GM12878 (cell line): ENCODE measurements at regions not wholly inside any gene's neighbourhood (a gene's known extent, or its start where the extent isn't known, plus 50 kb on each side); places are given as distances from the start of the nearest gene placed in this dataset.

Source experiments
- ATAC-seq: fragments of 200-7000 bp; cut with Tn5 transposase; 3 replicates; pipeline ENCODE4 v1.9.1; 2020; ENCODE audit warnings: mild to moderate bottlenecking, moderate library complexity
- BruUV-seq: library from RNA; stranded (reverse); fragments of 400-500 nt; replicated peaks from 2 replicates; lab custom pipeline; 2021; lab: Mats Ljungman, UMichigan
- CTCF ChIA-PET: fragments of 300-600 bp; sonication (Branson Sonifier 250); formaldehyde crosslinking; extraction: SDS; loops from one replicate; lab custom pipeline; 2021; ENCODE audit warnings: inconsistent platforms; lab: Yijun Ruan, JAX
- POLR2A ChIA-PET: fragments of 350-600 bp; formaldehyde crosslinking; extraction: SDS; loops from one replicate; lab custom pipeline; 2021; ENCODE audit warnings: inconsistent platforms; lab: Charles Lee
- RAD21 ChIA-PET: fragments of 300-600 bp; sonication (Branson Sonifier 250); formaldehyde crosslinking; loops from one replicate; lab custom pipeline; 2023; ENCODE audit warnings: antibody characterized with exemption; ENCODE audit not compliant: unreplicated experiment; lab: Charles Lee
- SMC1A ChIA-PET: fragments of 300-600 bp; sonication (Branson Sonifier 250); formaldehyde crosslinking; loops from one replicate; lab custom pipeline; 2023; ENCODE audit not compliant: unreplicated experiment, uncharacterized antibody; lab: Charles Lee
- DNase-seq: peaks from one replicate; pipeline ENCODE4 v3.0.0-alpha.2; 2011; ENCODE audit warnings: low read depth, low spot score
- FAIRE-seq: peaks from 3 replicates; lab custom pipeline; 2011; peaks lifted over from hg19 to GRCh38; lab: Jason Lieb, UNC
- H2AFZ ChIP-seq: 2 replicates; pipeline ENCODE4 v1.6.0; 2011; ENCODE audit warnings: low read depth, low read length, control low read depth; ENCODE audit not compliant: control insufficient read depth
- H3K27ac ChIP-seq: 2 replicates; pipeline ENCODE4 v1.5.1; 2011; ENCODE audit warnings: control low read depth; ENCODE audit not compliant: control insufficient read depth, insufficient read depth
- H3K27me3 ChIP-seq, 2 experiments: replicated peaks in 1 of 2; 2 replicates each; pipeline versions ENCODE4 v1.6.0 to v1.6.1; 2011; ENCODE audit warnings: low read length in 1 of 2; ENCODE audit not compliant: control insufficient read depth in 2 of 2, insufficient read depth in 2 of 2
- H3K36me3 ChIP-seq, 2 experiments: 2 replicates each; pipeline ENCODE4 v1.5.1; 2011; ENCODE audit warnings: low read length in 1 of 2; ENCODE audit not compliant: control insufficient read depth in 2 of 2, insufficient read depth in 2 of 2
- H3K4me1 ChIP-seq: 2 replicates; pipeline ENCODE4 v1.6.1; 2011; ENCODE audit warnings: mild to moderate bottlenecking, low read length, moderate library complexity, mixed read lengths; ENCODE audit not compliant: control insufficient read depth, insufficient read depth
- H3K4me2 ChIP-seq: 2 replicates; pipeline ENCODE4 v1.6.0; 2011; ENCODE audit warnings: control low read depth; ENCODE audit not compliant: control insufficient read depth, insufficient read depth
- H3K4me3 ChIP-seq: fragments of 200-600 bp; sonication (generic); 2 replicates; pipeline ENCODE4 v1.5.1; 2016
- H3K79me2 ChIP-seq: 2 replicates; pipeline ENCODE4 v1.6.0; 2011; ENCODE audit warnings: low read length; ENCODE audit not compliant: control insufficient read depth, insufficient read depth
- H3K9ac ChIP-seq: 2 replicates; pipeline ENCODE4 v1.8.0; 2011; ENCODE audit warnings: low read length, control low read depth, mixed read lengths; ENCODE audit not compliant: control insufficient read depth, insufficient read depth
- H3K9me3 ChIP-seq: replicated peaks from 3 replicates; pipeline ENCODE4 v1.5.1; 2011; ENCODE audit warnings: mild to moderate bottlenecking, low read length; ENCODE audit not compliant: control insufficient read depth, insufficient read depth
- H4K20me1 ChIP-seq: 2 replicates; pipeline ENCODE4 v1.6.0; 2011; ENCODE audit not compliant: control insufficient read depth, insufficient read depth
- ASH2L ChIP-seq: fragments of 300-600, 200-600 bp; sonication (generic); IDR thresholded peaks from 2 replicates; pipeline ENCODE4 v1.6.1; 2017; ENCODE audit warnings: low read depth, mild to moderate bottlenecking, borderline replicate concordance
- CHD2 ChIP-seq: IDR thresholded peaks from 2 replicates; pipeline ENCODE4 v1.6.1; 2011; ENCODE audit warnings: low read depth, low read length, improper control_type of control experiment, borderline replicate concordance
- DPF2 ChIP-seq: fragments of 450-650 bp; IDR thresholded peaks from 2 replicates; pipeline ENCODE4 v1.6.1; 2017; ENCODE audit warnings: mild to moderate bottlenecking
- GABPA ChIP-seq: IDR thresholded peaks from 2 replicates; pipeline ENCODE4 v1.6.1; 2014; ENCODE audit warnings: antibody characterized with exemption, low read depth, mild to moderate bottlenecking, inconsistent platforms
- HDAC2 ChIP-seq: fragments of 200-600 bp; sonication (generic); IDR thresholded peaks from 2 replicates; pipeline ENCODE4 v1.6.1; 2017
- NRF1 ChIP-seq: conservative IDR thresholded peaks from 2 replicates; pipeline ENCODE4 v1.6.1; 2011; ENCODE audit warnings: mild to moderate bottlenecking, low read depth, low read length, improper control_type of control experiment
- PML ChIP-seq: IDR thresholded peaks from 2 replicates; pipeline ENCODE4 v1.6.1; 2012; ENCODE audit warnings: low read length, inconsistent platforms
- POLR2AphosphoS2 ChIP-seq: IDR thresholded peaks from 2 replicates; pipeline ENCODE4 v1.6.1; 2011; ENCODE audit warnings: low read depth, mild to moderate bottlenecking, low read length, improper control_type of control experiment, moderate library complexity
- PRDM15 ChIP-seq: fragments of 450-650 bp; formaldehyde crosslinking; IDR thresholded peaks from 2 replicates; pipeline ENCODE4 v1.4.0; 2020; ENCODE audit warnings: mild to moderate bottlenecking, moderate library complexity
- RAD51 ChIP-seq: fragments of 450-650 bp; IDR thresholded peaks from 2 replicates; pipeline ENCODE4 v1.6.1; 2016; ENCODE audit warnings: moderate library complexity, mild to moderate bottlenecking, inconsistent platforms
- RFX5 ChIP-seq: IDR thresholded peaks from 2 replicates; pipeline ENCODE4 v1.6.1; 2011; ENCODE audit warnings: low read depth, low read length, improper control_type of control experiment
- SKIL ChIP-seq: fragments of 450-650 bp; IDR thresholded peaks from 2 replicates; pipeline ENCODE4 v1.6.1; 2017; ENCODE audit warnings: mild to moderate bottlenecking, low read depth, inconsistent platforms; ENCODE audit not compliant: poor library complexity, severe bottlenecking
- USF2 ChIP-seq: IDR thresholded peaks from 2 replicates; pipeline ENCODE4 v1.6.1; 2011; ENCODE audit warnings: low read depth, low read length, improper control_type of control experiment, borderline replicate concordance
- WRNIP1 ChIP-seq: IDR thresholded peaks from 2 replicates; pipeline ENCODE4 v1.6.1; 2011; ENCODE audit warnings: low read depth, low read length, improper control_type of control experiment, borderline replicate concordance
- ZBED1 ChIP-seq: IDR thresholded peaks from 2 replicates; pipeline ENCODE4 v1.6.1; 2016; ENCODE audit warnings: borderline replicate concordance
- WGBS: methylation state at CpG from one replicate; pipeline ENCODE4 v1.1.6; 2016; ENCODE audit warnings: low lambda C conversion rate; ENCODE audit not compliant: insufficient replicate concordance, insufficient coverage; ENCODE audit errors: missing lambda C conversion rate; 5-methylcytosine and 5-hydroxymethylcytosine counted together
- in situ Hi-C: fragments of 300-500 bp; cut with MboI; formaldehyde crosslinking; loops from 9 replicates; pipeline ENCODE4 v1.14.3; 2018; ENCODE audit warnings: mixed read lengths
- intact Hi-C: fragments of 100-400 bp; cut with micrococcal nuclease; formaldehyde crosslinking; loops from one replicate; pipeline ENCODE4 v1.14.2; 2022; ENCODE audit not compliant: unreplicated experiment

- no peak for TF ChIP-seq NRF1
- no peak for TF ChIP-seq SKIL
- no peak for TF ChIP-seq WRNIP1
- no peak for TF ChIP-seq RAD51
Measured at GRCh38 chr5:128626536-128627090, 88.6 kb upstream of the FBN2 start (continued).

GRCh38 chr5:128627939-128628338 is 89.9 kb upstream of the FBN2 start:
- Histone ChIP-seq H3K27ac (no peak overlapping the region), H3K79me2 (no peaks in the 10 kb centered on the region), H3K4me1 (no peaks in the 10 kb centered on the region), H3K4me2 (no peak overlapping the region), H3K36me3 (no peaks in the 10 kb centered on the region), H3K27me3 (no peaks in the 10 kb centered on the region)
- ChIA-PET POLR2A (no interaction called here), RAD21 (no interaction called here)
- TF ChIP-seq ASH2L (no peak), USF2 (no peak), HDAC2 (no peak), DPF2 (no peak), RFX5 (no peak), GABPA (no peak), PML (no peak), POLR2AphosphoS2 (no peak), CHD2 (no peak), ZBED1 (no peak), PRDM15 (CRISPR knock-in tag) (no peak)
- TF ChIP-seq, all 136 proteins: peak for 0
- Histone ChIP-seq H3K4me3 (no peak overlapping the region), H3K9me3 (no peaks in the 10 kb centered on the region), H2AFZ (no peak overlapping the region), H3K9ac (no peak overlapping the region), H4K20me1 (no peaks in the 10 kb centered on the region)
- no TSS peak for BruUV-seq
- ATAC-seq (no peak), FAIRE-seq (no peak), DNase-seq (no peak)
- 89% methylated on average over 1 of the region's 1 CpG for WGBS
- intact Hi-C loops = no loop called here
- in situ Hi-C loops = no loop called here
- CTCF ChIA-PET = interaction anchor here (0.6 to 0.8 kb wide), 2 partner anchors 9 to 375 kb away, joined by 3 to 4 read pairs; no protein-coding TSS in a partner anchor
- SMC1A ChIA-PET = no interaction called here
